ENCODE measurements at regions not wholly inside any gene's neighbourhood (a gene's known extent, or its start where the extent isn't known, plus 50 kb on each side); places are given as distances from the start of the nearest gene placed in this dataset.

- no peaks in the 10 kb centered on the region for H3F3A ChIP-seq (ENCODE audit: low read length, unreplicated experiment)
- no peak overlapping the region for H3K4me2 ChIP-seq (ENCODE audit: low read length)
- H3K4me1 ChIP-seq (ENCODE audit: insufficient read depth, low read length): peaks cover 11% of the 10 kb centered on the region
- BruUV-seq (replicated peaks): no TSS peak
- no peaks in the 10 kb centered on the region for H3K27me3 ChIP-seq (ENCODE audit: low read length)
- CTCF ChIA-PET: no interaction called here
- no peaks in the 10 kb centered on the region for H3K9me3 ChIP-seq (ENCODE audit: low read length)
- ATAC-seq (no peak), DNase-seq (no peak)
- no peak overlapping the region for H3K9ac ChIP-seq (ENCODE audit: low read length)
- no peaks in the 10 kb centered on the region for H3K79me2 ChIP-seq (ENCODE audit: low read length)
- TF ChIP-seq, protein P1, sequence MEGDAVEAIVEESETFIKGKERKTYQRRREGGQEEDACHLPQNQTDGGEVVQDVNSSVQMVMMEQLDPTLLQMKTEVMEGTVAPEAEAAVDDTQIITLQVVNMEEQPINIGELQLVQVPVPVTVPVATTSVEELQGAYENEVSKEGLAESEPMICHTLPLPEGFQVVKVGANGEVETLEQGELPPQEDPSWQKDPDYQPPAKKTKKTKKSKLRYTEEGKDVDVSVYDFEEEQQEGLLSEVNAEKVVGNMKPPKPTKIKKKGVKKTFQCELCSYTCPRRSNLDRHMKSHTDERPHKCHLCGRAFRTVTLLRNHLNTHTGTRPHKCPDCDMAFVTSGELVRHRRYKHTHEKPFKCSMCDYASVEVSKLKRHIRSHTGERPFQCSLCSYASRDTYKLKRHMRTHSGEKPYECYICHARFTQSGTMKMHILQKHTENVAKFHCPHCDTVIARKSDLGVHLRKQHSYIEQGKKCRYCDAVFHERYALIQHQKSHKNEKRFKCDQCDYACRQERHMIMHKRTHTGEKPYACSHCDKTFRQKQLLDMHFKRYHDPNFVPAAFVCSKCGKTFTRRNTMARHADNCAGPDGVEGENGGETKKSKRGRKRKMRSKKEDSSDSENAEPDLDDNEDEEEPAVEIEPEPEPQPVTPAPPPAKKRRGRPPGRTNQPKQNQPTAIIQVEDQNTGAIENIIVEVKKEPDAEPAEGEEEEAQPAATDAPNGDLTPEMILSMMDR (conservative IDR thresholded peaks at IDR 0.05; ENCODE audit: low read depth, low read length): no peak
- TF ChIP-seq EZH2 (IDR thresholded peaks at IDR 0.05; ENCODE audit: low read length, unreplicated experiment): no peak
- no peak for TF ChIP-seq EZH2phosphoT487 (IDR thresholded peaks at IDR 0.05; ENCODE audit: borderline replicate concordance, low read length)
- no peak overlapping the region for H3K4me3 ChIP-seq (ENCODE audit: low read length)
- 0 out of 2 replicates have a peak, but pooled peaks cover 4% of the 10 kb centered on the region for H3K9me2 ChIP-seq (replicated peaks; ENCODE audit: low read length)
- H3K27ac ChIP-seq (ENCODE audit: low read length): no peak overlapping the region
- no peak overlapping the region for H2AFZ ChIP-seq (ENCODE audit: low read length)
- H4K20me1 ChIP-seq (ENCODE audit: low read length): no peaks in the 10 kb centered on the region
- no peaks in the 10 kb centered on the region for H3K36me3 ChIP-seq (ENCODE audit: low read depth, low read length)
- POLR2A ChIA-PET (ENCODE audit: unreplicated experiment): no interaction called here
- intact Hi-C loops (cut with micrococcal nuclease): no loop called here
These were observed 157.7 kb downstream of the LYPLAL1 start for GRCh38 chr1:219331424-219331823.

GRCh38 chr1:219330669-219331068 lies 157.0 kb downstream of the LYPLAL1 start:
- no peaks in the 10 kb centered on the region for H3K36me3 ChIP-seq (ENCODE audit: low read depth, low read length)
- peak; percentile 50; the same call in 1 of the 2 replicates for ATAC-seq
- no TSS peak for BruUV-seq (replicated peaks)
- H3K4me2 ChIP-seq (ENCODE audit: low read length): no peak overlapping the region
- peak; percentile 42 for DNase-seq
- CTCF ChIA-PET: no interaction called here
- no peaks in the 10 kb centered on the region for H4K20me1 ChIP-seq (ENCODE audit: low read length)
- 0 out of 2 replicates have a peak, but pooled peaks cover 4% of the 10 kb centered on the region for H3K9me2 ChIP-seq (replicated peaks; ENCODE audit: low read length)
- POLR2A ChIA-PET (ENCODE audit: unreplicated experiment): interaction anchor here (0.5 kb wide), 1 partner anchor 444 kb away, joined by 3 read pairs; no protein-coding TSS in a partner anchor
- no peak overlapping the region for H3K4me3 ChIP-seq (ENCODE audit: low read length)
- peaks cover 14% of the 10 kb centered on the region for H3K4me1 ChIP-seq (ENCODE audit: insufficient read depth, low read length)
- H3K27me3 ChIP-seq (ENCODE audit: low read length): no peaks in the 10 kb centered on the region
- no peaks in the 10 kb centered on the region for H3K9me3 ChIP-seq (ENCODE audit: low read length)
- no peaks in the 10 kb centered on the region for H3K79me2 ChIP-seq (ENCODE audit: low read length)
- H3K9ac ChIP-seq (ENCODE audit: low read length): no peak overlapping the region
- no peak overlapping the region for H3K27ac ChIP-seq (ENCODE audit: low read length)
- TF ChIP-seq, protein P1 (conservative IDR thresholded peaks at IDR 0.05; ENCODE audit: low read depth, low read length): no peak
- TF ChIP-seq EZH2phosphoT487 (IDR thresholded peaks at IDR 0.05; ENCODE audit: borderline replicate concordance, low read length) (no peak), EZH2 (IDR thresholded peaks at IDR 0.05; ENCODE audit: low read length, unreplicated experiment) (no peak)
- intact Hi-C loops (cut with micrococcal nuclease): no loop called here
- H2AFZ ChIP-seq (ENCODE audit: low read length): no peak overlapping the region
- H3F3A ChIP-seq (ENCODE audit: low read length, unreplicated experiment): no peaks in the 10 kb centered on the region

DNA sequence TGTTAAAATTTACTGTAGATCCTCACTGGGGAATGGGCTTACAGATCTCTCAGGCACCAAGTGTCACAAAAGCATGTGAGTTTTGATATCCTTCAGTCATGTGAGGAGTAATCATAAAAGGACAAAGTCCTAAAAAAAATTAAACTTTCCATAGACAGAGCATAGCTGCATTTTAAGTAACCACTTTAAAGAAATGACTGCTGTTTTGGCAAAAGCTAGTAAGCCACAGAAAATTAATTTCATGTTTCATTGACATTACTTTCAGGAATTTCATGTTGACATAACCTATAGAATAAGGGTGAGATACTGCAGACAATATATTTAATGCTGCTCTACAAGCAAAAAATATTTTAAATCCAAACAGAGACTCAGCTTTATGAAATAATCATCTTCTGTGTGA lies 156.3 kb downstream of the LYPLAL1 start:
- no peak overlapping the region for H3K9ac ChIP-seq (ENCODE audit: low read length)
- H3K9me3 ChIP-seq (ENCODE audit: low read length): no peaks in the 10 kb centered on the region
- peak overlapping the region; percentile 11; the same call in 1 of the 2 replicates for H3K4me2 ChIP-seq (ENCODE audit: low read length)

More for the DNA sequence above, 156.3 kb downstream of the LYPLAL1 start:
- Histone ChIP-seq H3K79me2 (ENCODE audit: low read length) (no peaks in the 10 kb centered on the region), H3F3A (ENCODE audit: low read length, unreplicated experiment) (no peaks in the 10 kb centered on the region), H3K4me3 (ENCODE audit: low read length) (no peak overlapping the region), H2AFZ (ENCODE audit: low read length) (no peak overlapping the region), H4K20me1 (ENCODE audit: low read length) (no peaks in the 10 kb centered on the region), H3K27me3 (ENCODE audit: low read length) (no peaks in the 10 kb centered on the region), H3K27ac (ENCODE audit: low read length) (no peak overlapping the region), H3K4me1 (ENCODE audit: insufficient read depth, low read length) (peaks cover 19% of the 10 kb centered on the region), H3K9me2 (replicated peaks; ENCODE audit: low read length) (0 out of 2 replicates have a peak, but pooled peaks cover 4% of the 10 kb centered on the region), H3K36me3 (ENCODE audit: low read depth, low read length) (no peaks in the 10 kb centered on the region)
- ChIA-PET CTCF (no interaction called here), POLR2A (ENCODE audit: unreplicated experiment) (interaction anchor here (0.5 kb wide), 1 partner anchor 443 kb away, joined by 3 read pairs; no protein-coding TSS in a partner anchor)
- DNase-seq (peak; percentile 31), ATAC-seq (peak; percentile 4; the same call in 1 of the 2 replicates)
- TF ChIP-seq EZH2phosphoT487 (IDR thresholded peaks at IDR 0.05; ENCODE audit: borderline replicate concordance, low read length) (no peak), EZH2 (IDR thresholded peaks at IDR 0.05; ENCODE audit: low read length, unreplicated experiment) (no peak)
- TF ChIP-seq, protein P1 (conservative IDR thresholded peaks at IDR 0.05; ENCODE audit: low read depth, low read length): no peak
- no TSS peak for BruUV-seq (replicated peaks)
- intact Hi-C loops (cut with micrococcal nuclease): no loop called here

All from PC-3 (cell line).